Right lobe of liver (tissue), 4 donors: ENCODE measurements at regions not wholly inside any gene's neighbourhood (a gene's known extent, or its start where the extent isn't known, plus 50 kb on each side); places are given as distances from the start of the nearest gene placed in this dataset.

Source experiments
- CTCF ChIP-seq, 4 donors: fragments of 200-600 bp in 3 of 4; fragments of 450-650 bp in 1 of 4; IDR thresholded peaks; one replicate each; pipeline versions ENCODE4 v1.5.1 to v1.8.0; 2016 to 2022; ENCODE audit warnings: antibody characterized with exemption in 4 of 4, mild to moderate bottlenecking in 2 of 4
- POLR2A ChIP-seq: fragments of 450-650 bp; IDR thresholded peaks from one replicate; pipeline ENCODE4 v1.6.1; 2017; ENCODE audit warnings: antibody characterized with exemption, mild to moderate bottlenecking
- donor health status: DM: no; HTN: no; CAD: no.
- donor health status: DM: no; HTN: no; CAD: no.
- donor health status: DM: no; HTN: yes; CAD: no.

GRCh38 chr6:98635191-98635590, 199.2 kb upstream of the POU3F2 start:
- TF ChIP-seq POLR2A, result no peak
- no peak for TF ChIP-seq CTCF (IDR thresholded peaks at IDR 0.05)
